Suprapubic skin (tissue), 4 donors: ENCODE measurements at regions not wholly inside any gene's neighbourhood (a gene's known extent, or its start where the extent isn't known, plus 50 kb on each side); places are given as distances from the start of the nearest gene placed in this dataset.

ENCODE experiments used
- DNase-seq, 2 donors: peaks; one replicate each; pipeline ENCODE4 v3.0.0-alpha.2; 2019; ENCODE audit warnings: low spot score in 2 of 2
- H3K27ac ChIP-seq: fragments of 200-600 bp; sonication (generic); one replicate; pipeline ENCODE4 v1.5.1; 2019
- H3K27me3 ChIP-seq: fragments of 200-600 bp; sonication (generic); one replicate; pipeline ENCODE4 v1.5.1; 2019
- H3K36me3 ChIP-seq: fragments of 200-600 bp; sonication (generic); one replicate; pipeline ENCODE4 v1.5.1; 2019
- H3K4me1 ChIP-seq: fragments of 200-600 bp; sonication (generic); one replicate; pipeline ENCODE4 v1.5.1; 2019
- H3K4me3 ChIP-seq: fragments of 200-600 bp; sonication (generic); one replicate; pipeline ENCODE4 v1.5.1; 2019; ENCODE audit warnings: mild to moderate bottlenecking
- H3K9me3 ChIP-seq: fragments of 200-600 bp; sonication (generic); one replicate; pipeline ENCODE4 v1.5.1; 2019
- EP300 ChIP-seq: sonication (generic); formaldehyde crosslinking; IDR thresholded peaks from one replicate; pipeline ENCODE4 v1.6.1; 2017; ENCODE audit warnings: antibody characterized with exemption
- POLR2A ChIP-seq, 2 donors: fragments of 450-650 bp; IDR thresholded peaks; one replicate each; pipeline ENCODE4 v1.6.1; 2017; ENCODE audit warnings: antibody characterized with exemption in 2 of 2, mild to moderate bottlenecking in 2 of 2, moderate library complexity in 2 of 2
- POLR2AphosphoS5 ChIP-seq, 3 donors: sonication (generic); formaldehyde crosslinking; IDR thresholded peaks; one replicate each; pipeline ENCODE4 v1.6.1; 2017; ENCODE audit warnings: antibody characterized with exemption in 3 of 3
- WGBS: methylation state at CpG from one replicate; pipeline ENCODE4 v1.1.5; 2018; 5-methylcytosine and 5-hydroxymethylcytosine counted together
- TF ChIP-seq, protein P1 (sequence below), 2 donors: fragments of 200-600 bp in 1 of 2; fragments of 450-650 bp in 1 of 2; sonication (generic) in 1 of 2; IDR thresholded peaks; one replicate each; pipeline ENCODE4 v1.5.1; 2016 to 2019; ENCODE audit warnings: antibody characterized with exemption in 2 of 2, mild to moderate bottlenecking in 1 of 2, moderate library complexity in 1 of 2

DNA sequence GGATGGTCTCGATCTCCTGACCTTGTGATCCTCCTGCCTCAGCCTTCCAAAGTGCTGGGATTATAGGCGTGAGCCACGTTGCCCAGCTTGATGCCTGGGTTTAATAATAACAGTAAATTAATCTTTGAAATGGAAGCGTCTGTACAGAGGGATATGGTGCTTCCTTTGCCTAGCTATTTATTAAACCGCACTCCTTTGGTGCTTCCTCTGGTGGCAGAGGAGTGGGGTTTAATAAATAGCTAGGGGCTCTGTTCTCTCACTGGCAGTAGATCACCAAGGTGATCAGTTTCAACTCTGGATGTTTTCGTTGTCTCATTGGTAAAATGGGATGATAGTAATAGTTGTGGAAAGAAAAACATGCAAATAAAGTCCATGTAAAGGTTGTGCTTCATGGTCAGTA is 1122.5 kb upstream of the WWC1 start:
- no peak overlapping the region for H3K27ac ChIP-seq
- no peaks in the 10 kb centered on the region for H3K4me1 ChIP-seq
- no peak for DNase-seq
- no peaks in the 10 kb centered on the region for H3K27me3 ChIP-seq
- TF ChIP-seq EP300 = no peak
- TF ChIP-seq POLR2A (IDR thresholded peaks at IDR 0.05) = no peak
- TF ChIP-seq, protein P1, sequence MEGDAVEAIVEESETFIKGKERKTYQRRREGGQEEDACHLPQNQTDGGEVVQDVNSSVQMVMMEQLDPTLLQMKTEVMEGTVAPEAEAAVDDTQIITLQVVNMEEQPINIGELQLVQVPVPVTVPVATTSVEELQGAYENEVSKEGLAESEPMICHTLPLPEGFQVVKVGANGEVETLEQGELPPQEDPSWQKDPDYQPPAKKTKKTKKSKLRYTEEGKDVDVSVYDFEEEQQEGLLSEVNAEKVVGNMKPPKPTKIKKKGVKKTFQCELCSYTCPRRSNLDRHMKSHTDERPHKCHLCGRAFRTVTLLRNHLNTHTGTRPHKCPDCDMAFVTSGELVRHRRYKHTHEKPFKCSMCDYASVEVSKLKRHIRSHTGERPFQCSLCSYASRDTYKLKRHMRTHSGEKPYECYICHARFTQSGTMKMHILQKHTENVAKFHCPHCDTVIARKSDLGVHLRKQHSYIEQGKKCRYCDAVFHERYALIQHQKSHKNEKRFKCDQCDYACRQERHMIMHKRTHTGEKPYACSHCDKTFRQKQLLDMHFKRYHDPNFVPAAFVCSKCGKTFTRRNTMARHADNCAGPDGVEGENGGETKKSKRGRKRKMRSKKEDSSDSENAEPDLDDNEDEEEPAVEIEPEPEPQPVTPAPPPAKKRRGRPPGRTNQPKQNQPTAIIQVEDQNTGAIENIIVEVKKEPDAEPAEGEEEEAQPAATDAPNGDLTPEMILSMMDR (IDR thresholded peaks at IDR 0.05) = no peak
- TF ChIP-seq POLR2AphosphoS5 (IDR thresholded peaks at IDR 0.05) = no peak
- 84% methylated on average over 6 of the region's 6 CpGs for WGBS
- no peaks in the 10 kb centered on the region for H3K9me3 ChIP-seq
- no peak overlapping the region for H3K4me3 ChIP-seq
- no peaks in the 10 kb centered on the region for H3K36me3 ChIP-seq

DNA sequence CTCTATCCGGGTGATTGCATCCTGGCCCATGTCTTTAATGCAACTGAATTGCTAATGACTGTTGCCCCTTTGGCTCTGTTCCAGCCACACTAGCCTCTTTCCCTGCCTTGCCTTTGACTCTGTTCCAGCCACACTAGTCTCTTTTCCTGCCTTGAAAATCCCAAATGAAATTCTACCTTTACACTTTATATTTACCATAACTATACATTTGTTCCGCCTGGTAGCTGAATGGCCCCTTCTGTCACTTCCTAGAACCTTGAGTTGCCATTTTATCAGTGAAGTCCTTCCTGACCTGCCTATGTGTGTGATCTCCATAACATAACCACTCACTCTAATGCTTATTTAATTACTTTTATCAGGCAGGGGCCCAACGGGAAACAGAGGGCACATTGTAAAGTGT is 1120.4 kb upstream of the WWC1 start:
- 69% methylated on average over 3 of the region's 3 CpGs for WGBS
- no peaks in the 10 kb centered on the region for H3K27me3 ChIP-seq
- H3K36me3 ChIP-seq = no peaks in the 10 kb centered on the region
- no peaks in the 10 kb centered on the region for H3K4me1 ChIP-seq
- no peak overlapping the region for H3K4me3 ChIP-seq
- no peak overlapping the region for H3K27ac ChIP-seq
- H3K9me3 ChIP-seq = no peaks in the 10 kb centered on the region
- DNase-seq = no peak
- TF ChIP-seq EP300 = no peak
- TF ChIP-seq POLR2A (IDR thresholded peaks at IDR 0.05) = no peak
- TF ChIP-seq POLR2AphosphoS5 (IDR thresholded peaks at IDR 0.05) = no peak
- TF ChIP-seq, protein P1 (IDR thresholded peaks at IDR 0.05) = no peak

DNA sequence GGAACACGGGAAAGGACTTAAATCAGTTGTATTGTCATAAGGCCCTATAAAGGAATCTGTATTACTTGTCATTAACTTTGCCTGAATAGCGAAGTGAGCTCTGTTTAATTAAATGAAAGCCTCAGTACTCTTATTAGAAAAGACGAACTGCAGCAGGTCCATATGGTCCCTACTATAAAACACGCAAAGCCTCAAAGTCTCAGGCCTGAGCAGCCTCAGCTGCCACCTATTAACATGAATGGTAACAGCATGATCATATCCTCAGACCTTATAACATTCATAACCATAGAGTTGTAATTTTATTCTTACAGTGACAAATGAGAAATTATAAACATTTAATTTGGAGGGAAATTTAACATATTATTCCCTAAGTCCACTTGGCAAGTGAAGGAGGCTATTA is 1113.7 kb upstream of the WWC1 start:
- TF ChIP-seq POLR2A (IDR thresholded peaks at IDR 0.05) (no peak), EP300 (no peak), POLR2AphosphoS5 (IDR thresholded peaks at IDR 0.05) (no peak)
- TF ChIP-seq, protein P1 (IDR thresholded peaks at IDR 0.05) = no peak
- no peaks in the 10 kb centered on the region for H3K4me1 ChIP-seq
- no peaks in the 10 kb centered on the region for H3K36me3 ChIP-seq
- no peak overlapping the region for H3K27ac ChIP-seq
- no peak overlapping the region for H3K4me3 ChIP-seq
- WGBS = 75% methylated on average over 4 of the region's 4 CpGs
- no peaks in the 10 kb centered on the region for H3K9me3 ChIP-seq
- no peaks in the 10 kb centered on the region for H3K27me3 ChIP-seq
- no peak for DNase-seq

- TF ChIP-seq POLR2AphosphoS5 (IDR thresholded peaks at IDR 0.05) = no peak
- no peak for TF ChIP-seq POLR2A (IDR thresholded peaks at IDR 0.05)
- TF ChIP-seq EP300 = no peak
- TF ChIP-seq, protein P1 (IDR thresholded peaks at IDR 0.05) = no peak
- Histone ChIP-seq H3K4me3 (no peak overlapping the region), H3K27ac (no peak overlapping the region), H3K4me1 (no peaks in the 10 kb centered on the region), H3K9me3 (no peaks in the 10 kb centered on the region), H3K36me3 (no peaks in the 10 kb centered on the region), H3K27me3 (no peaks in the 10 kb centered on the region)
- DNase-seq = no peak
- 88% methylated on average over 7 of the region's 7 CpGs for WGBS
These were observed 1110.5 kb upstream of the WWC1 start for GRCh38 chr5:167180906-167181305.

GRCh38 chr5:167205881-167206280 is 1085.6 kb upstream of the WWC1 start:
- WGBS = 94% methylated on average over 6 of the region's 6 CpGs
- DNase-seq = no peak
- H3K4me3 ChIP-seq = no peak overlapping the region
- H3K36me3 ChIP-seq = no peaks in the 10 kb centered on the region
- H3K4me1 ChIP-seq = no peaks in the 10 kb centered on the region
- no peaks in the 10 kb centered on the region for H3K27me3 ChIP-seq
- H3K9me3 ChIP-seq = no peaks in the 10 kb centered on the region
- no peak overlapping the region for H3K27ac ChIP-seq
- no peak for TF ChIP-seq EP300
- TF ChIP-seq POLR2AphosphoS5 (IDR thresholded peaks at IDR 0.05) = no peak
- no peak for TF ChIP-seq POLR2A (IDR thresholded peaks at IDR 0.05)
- TF ChIP-seq, protein P1 (IDR thresholded peaks at IDR 0.05) = no peak
